T-cell (primary cell): ENCODE measurements at regions not wholly inside any gene's neighbourhood (a gene's known extent, or its start where the extent isn't known, plus 50 kb on each side); places are given as distances from the start of the nearest gene placed in this dataset.
A peak's percentile ranks its signal among the peaks of the same experiment; 100 is the strongest.

Experiments used
- ATAC-seq, 4 experiments: fragments of 200-7000 bp in 3 of 4; fragments of 150-1000 bp in 1 of 4; cut with Tn5 transposase; replicated peaks in 1 of 4; 1 replicate in 3 of 4; 2 replicates in 1 of 4; pipeline ENCODE4 v1.10.0; 2021; ENCODE audit warnings: moderate library complexity in 3 of 4, mild to moderate bottlenecking in 2 of 4, moderate number of reproducible peaks in 1 of 4
- CTCF ChIA-PET, 2 donors: fragments of 300-600 bp; sonication (Branson Sonifier 250); formaldehyde crosslinking; loops; one replicate each; lab custom pipeline; 2022; ENCODE audit warnings: antibody characterized with exemption in 2 of 2; lab: Charles Lee
- POLR2A ChIA-PET, 2 donors: fragments of 300-600 bp; sonication (Branson Sonifier 250); formaldehyde crosslinking; loops; one replicate each; lab custom pipeline; 2022; ENCODE audit warnings: antibody characterized with exemption in 2 of 2; lab: Charles Lee
- DNase-seq, 35 experiments: peaks; one replicate each; pipeline versions ENCODE4 v3.0.0 to v3.0.0-alpha.2; 2013 to 2023
- H3K27ac ChIP-seq: one replicate; pipeline ENCODE4 v1.5.1; 2013; ENCODE audit warnings: low read length
- H3K27me3 ChIP-seq, 2 experiments: replicated peaks in 1 of 2; 1 replicate in 1 of 2; 2 replicates in 1 of 2; pipeline versions ENCODE4 v1.6.1 to v1.7.0; 2013; ENCODE audit warnings: low read length in 1 of 2, mixed read lengths in 1 of 2; ENCODE audit not compliant: control insufficient read depth in 2 of 2, insufficient read depth in 2 of 2; ENCODE audit errors: extremely low read depth in 1 of 2
- H3K36me3 ChIP-seq, 2 donors: 1 replicate in 1 of 2; 2 replicates in 1 of 2; pipeline versions ENCODE4 v1.6.1 to v1.7.0; 2013; ENCODE audit warnings: low read length in 1 of 2; ENCODE audit not compliant: control insufficient read depth in 2 of 2, insufficient read depth in 1 of 2; ENCODE audit errors: extremely low read depth in 1 of 2
- H3K4me1 ChIP-seq, 2 experiments: 1 replicate in 1 of 2; 2 replicates in 1 of 2; pipeline versions ENCODE4 v1.6.1 to v1.7.0; 2013; ENCODE audit warnings: low read length in 2 of 2, mixed read lengths in 1 of 2; ENCODE audit not compliant: insufficient read depth in 2 of 2, control insufficient read depth in 1 of 2; ENCODE audit errors: extremely low read depth in 1 of 2
- H3K4me3 ChIP-seq, 2 donors: 1 replicate in 1 of 2; 2 replicates in 1 of 2; pipeline versions ENCODE4 v1.5.1 to v1.7.0; 2013; ENCODE audit warnings: mild to moderate bottlenecking in 2 of 2, low read length in 1 of 2, moderate library complexity in 1 of 2; ENCODE audit not compliant: control insufficient read depth in 1 of 2; ENCODE audit errors: extremely low read depth in 1 of 2
- H3K9me3 ChIP-seq: 2 replicates; pipeline ENCODE4 v1.7.0; 2013
- H3K27ac Mint-ChIP-seq, 2 donors: one replicate each; pipeline ENCODE4 v1.8.0; 2020 to 2021; ENCODE audit warnings: mild to moderate bottlenecking in 2 of 2, mixed read lengths in 2 of 2
- H3K27me3 Mint-ChIP-seq, 2 donors: one replicate each; pipeline ENCODE4 v1.8.0; 2021 to 2022; ENCODE audit warnings: mixed read lengths in 2 of 2
- H3K36me3 Mint-ChIP-seq: one replicate; pipeline ENCODE4 v1.8.0; 2021; ENCODE audit warnings: mixed read lengths
- H3K4me1 Mint-ChIP-seq, 3 donors: one replicate each; pipeline ENCODE4 v1.8.0; 2020 to 2022; ENCODE audit warnings: mixed read lengths in 3 of 3, mild to moderate bottlenecking in 1 of 3
- H3K4me3 Mint-ChIP-seq, 3 donors: one replicate each; pipeline ENCODE4 v1.8.0; 2020 to 2022; ENCODE audit warnings: mild to moderate bottlenecking in 3 of 3, mixed read lengths in 3 of 3, moderate library complexity in 3 of 3
- H3K9me3 Mint-ChIP-seq, 3 donors: one replicate each; pipeline ENCODE4 v1.8.0; 2020 to 2022; ENCODE audit warnings: mixed read lengths in 3 of 3
- WGBS: methylation state at CpG from one replicate; pipeline ENCODE4 v1.1.5; 2013; ENCODE audit warnings: missing lambda C conversion rate; ENCODE audit not compliant: insufficient coverage; 5-methylcytosine and 5-hydroxymethylcytosine counted together

DNA sequence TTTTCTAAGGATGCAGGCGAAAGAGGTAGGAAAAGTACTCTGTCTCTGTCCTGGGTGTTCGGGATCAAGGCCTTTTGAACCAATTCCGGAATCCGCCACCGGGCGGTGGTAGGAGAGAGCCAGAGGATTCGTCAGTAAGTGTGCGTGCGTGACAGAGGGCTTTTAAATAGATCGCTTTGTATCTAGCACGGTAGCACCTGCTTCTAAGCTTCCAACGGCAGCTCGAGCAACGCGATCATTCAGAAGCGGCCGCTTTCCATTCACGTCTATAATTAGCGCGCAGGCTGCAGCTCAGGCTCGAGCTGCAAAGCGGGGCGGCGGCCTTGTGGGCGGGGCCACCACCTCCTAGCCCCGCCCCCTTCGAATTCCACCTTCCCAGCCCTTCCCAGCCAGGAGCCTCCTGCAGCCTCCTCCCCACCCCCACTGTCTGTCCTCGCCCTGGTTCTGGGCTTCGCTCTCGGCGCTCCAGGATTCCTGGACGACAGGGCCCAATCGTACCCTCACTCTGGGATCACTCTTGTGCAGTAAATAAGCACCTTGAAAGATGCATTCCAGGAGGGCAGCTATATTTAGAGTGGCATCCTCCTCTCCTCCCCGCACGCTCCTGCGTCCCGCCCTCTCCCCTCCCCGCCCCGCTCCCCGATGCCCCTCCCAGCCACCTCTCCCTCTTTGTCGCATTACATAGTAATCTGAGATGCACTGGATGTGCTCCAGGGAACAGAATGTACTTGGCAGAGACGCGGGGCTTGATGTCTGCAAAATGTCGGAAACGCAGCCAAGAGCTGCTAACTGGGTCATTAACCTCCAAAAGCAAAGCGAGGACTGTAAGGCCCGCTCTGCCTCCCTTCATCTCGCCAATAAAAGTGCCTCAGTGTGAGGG is 224.1 kb upstream of the TPRG1 start:
- Mint-ChIP-seq H3K9me3 (no peaks in the 10 kb centered on the region), H3K4me1 (peaks cover 0 to 7% (median 5%) of the 10 kb centered on the region in 3 donors), H3K4me3 (peak overlapping the region in 1 of 3 donors; percentile 39), H3K27me3 (peaks cover 13 to 15% of the 10 kb centered on the region in 2 donors), H3K36me3 (no peaks in the 10 kb centered on the region), H3K27ac (no peak overlapping the region)
- no peaks in the 10 kb centered on the region for H3K9me3 ChIP-seq
- ATAC-seq (peak in 2 of 4 experiments; percentile 29 to 47), DNase-seq (peak in 3 of 35 experiments; percentile 2 to 12 (median 4))
- H3K27ac ChIP-seq: no peak overlapping the region
- peaks cover 0 to 26% of the 10 kb centered on the region in 2 experiments for H3K27me3 ChIP-seq
- WGBS: 36% methylated on average over 34 of the region's 48 CpGs
- ChIA-PET POLR2A (no interaction called here), CTCF (interaction anchor here in 1 of 2 donors (0.6 to 0.8 kb wide), 2 partner anchors 748 to 1146 kb away, joined by 3 read pairs; no protein-coding TSS in a partner anchor)
- no peaks in the 10 kb centered on the region for H3K36me3 ChIP-seq
- peak overlapping the region in 1 of 2 donors; percentile 71 for H3K4me3 ChIP-seq
- peaks cover 0 to 6% of the 10 kb centered on the region in 2 experiments for H3K4me1 ChIP-seq

DNA sequence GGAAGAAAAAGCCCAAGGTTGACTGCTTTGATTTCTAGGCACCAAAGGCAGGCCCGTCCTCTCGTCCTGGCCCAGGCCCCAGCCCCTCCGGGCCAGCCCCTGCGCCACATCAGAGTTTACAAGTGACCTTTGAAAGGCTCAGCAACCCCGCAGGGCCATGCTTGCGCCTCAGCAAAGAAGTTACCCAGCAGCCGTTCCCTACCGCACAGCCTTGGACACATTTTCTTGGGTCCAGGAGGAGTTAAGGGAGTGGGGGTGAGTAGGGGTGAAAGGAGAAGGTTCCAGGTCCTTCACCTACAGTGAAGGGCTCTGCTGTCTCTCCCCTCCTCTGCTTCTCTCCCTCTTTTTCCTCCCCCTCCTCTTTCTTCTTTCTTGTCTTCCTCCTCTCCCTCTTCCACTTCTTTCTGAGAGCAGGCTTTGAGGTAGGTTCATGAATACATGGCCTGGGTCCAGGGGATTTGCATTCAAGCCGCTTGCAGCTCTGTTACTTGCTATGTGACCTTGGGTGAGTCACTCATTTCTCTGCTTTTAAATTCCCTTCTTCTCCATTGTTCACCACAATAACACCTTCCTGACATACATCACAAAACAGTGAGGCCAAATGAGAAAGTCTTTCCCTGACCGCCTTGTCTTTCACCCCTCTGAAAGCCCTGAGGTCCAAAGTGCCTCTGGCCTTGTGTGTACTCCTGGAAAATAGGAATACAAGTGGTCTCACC is 223.3 kb upstream of the TPRG1 start:
- no peaks in the 10 kb centered on the region for H3K9me3 ChIP-seq
- H3K36me3 ChIP-seq: no peaks in the 10 kb centered on the region
- peak overlapping the region in 1 of 3 donors; percentile 39 for H3K4me3 Mint-ChIP-seq
- peaks cover 10 to 15% of the 10 kb centered on the region in 2 donors for H3K27me3 Mint-ChIP-seq
- ChIA-PET CTCF (interaction anchor here in 1 of 2 donors (1.3 kb wide), 1 partner anchor 1207 kb away, joined by 3 read pairs; no protein-coding TSS in a partner anchor), POLR2A (no interaction called here)
- H3K27ac ChIP-seq: no peak overlapping the region
- H3K4me1 Mint-ChIP-seq: peaks cover 0 to 7% (median 5%) of the 10 kb centered on the region in 3 donors
- no peak overlapping the region for H3K4me3 ChIP-seq
- 97% methylated on average over 5 of the region's 10 CpGs for WGBS
- H3K27ac Mint-ChIP-seq: no peak overlapping the region
- no peaks in the 10 kb centered on the region for H3K9me3 Mint-ChIP-seq
- no peak for DNase-seq
- no peaks in the 10 kb centered on the region for H3K36me3 Mint-ChIP-seq
- ATAC-seq: no peak
- H3K27me3 ChIP-seq: peaks cover 0 to 26% of the 10 kb centered on the region in 2 experiments
- peaks cover 0 to 6% of the 10 kb centered on the region in 2 experiments for H3K4me1 ChIP-seq

DNA sequence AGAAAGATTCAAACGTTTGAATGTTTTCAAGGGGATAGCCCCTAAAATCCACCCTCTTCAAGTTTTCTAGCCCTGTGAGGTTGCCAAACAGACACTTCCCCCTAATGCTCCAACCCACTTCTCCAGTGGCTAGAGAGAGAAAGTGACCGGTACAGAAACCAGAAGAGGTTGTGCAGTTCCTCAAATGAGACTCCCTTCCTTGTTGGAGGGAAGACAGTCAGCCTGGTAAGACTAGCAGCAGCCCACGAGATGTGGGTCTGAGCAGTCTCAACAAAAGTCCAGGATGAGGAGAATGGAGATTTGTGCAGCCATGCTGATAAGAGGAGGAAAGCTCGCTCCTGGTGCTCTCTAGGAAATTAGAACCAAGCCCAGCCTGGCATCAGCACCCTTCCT is 222.8 kb upstream of the TPRG1 start:
- Mint-ChIP-seq H3K36me3 (no peaks in the 10 kb centered on the region), H3K4me3 (no peak overlapping the region), H3K27ac (no peak overlapping the region), H3K27me3 (peaks cover 10 to 15% of the 10 kb centered on the region in 2 donors), H3K9me3 (no peaks in the 10 kb centered on the region), H3K4me1 (peaks cover 0 to 7% (median 5%) of the 10 kb centered on the region in 3 donors)
- H3K36me3 ChIP-seq: no peaks in the 10 kb centered on the region
- H3K4me1 ChIP-seq: peaks cover 0 to 6% of the 10 kb centered on the region in 2 experiments
- ChIA-PET POLR2A (no interaction called here), CTCF (interaction anchor here in 1 of 2 donors (1.3 kb wide), 1 partner anchor 1208 kb away, joined by 3 read pairs; no protein-coding TSS in a partner anchor)
- no peak overlapping the region for H3K27ac ChIP-seq
- ATAC-seq (no peak), DNase-seq (peak in 1 of 35 experiments; percentile 10)
- no peak overlapping the region for H3K4me3 ChIP-seq
- H3K27me3 ChIP-seq: peaks cover 0 to 26% of the 10 kb centered on the region in 2 experiments
- 100% methylated on average over 1 of the region's 4 CpGs for WGBS
- no peaks in the 10 kb centered on the region for H3K9me3 ChIP-seq

DNA sequence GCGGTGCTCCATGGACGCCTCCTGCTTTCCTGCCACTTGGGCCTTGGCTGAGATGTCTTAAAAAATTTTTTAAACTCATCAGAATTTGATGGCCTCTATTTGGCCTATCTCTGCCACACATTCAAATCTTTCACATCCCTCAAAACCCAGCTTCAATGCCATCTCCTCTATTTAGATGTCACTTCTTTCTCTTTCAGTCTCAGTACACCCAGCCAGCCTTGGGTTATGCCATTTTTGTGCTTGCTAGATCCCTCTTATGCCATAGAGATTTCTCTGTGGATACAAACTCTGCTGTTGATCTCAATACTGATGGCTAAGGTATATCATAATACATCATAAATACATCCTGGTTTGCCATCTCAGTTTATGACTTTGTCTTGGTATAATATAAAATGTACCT is 222.3 kb upstream of the TPRG1 start:
- Mint-ChIP-seq H3K9me3 (no peaks in the 10 kb centered on the region), H3K36me3 (no peaks in the 10 kb centered on the region), H3K4me3 (no peak overlapping the region), H3K4me1 (peaks cover 0 to 7% (median 5%) of the 10 kb centered on the region in 3 donors), H3K27me3 (peaks cover 10 to 15% of the 10 kb centered on the region in 2 donors), H3K27ac (no peak overlapping the region)
- Histone ChIP-seq H3K9me3 (no peaks in the 10 kb centered on the region), H3K4me1 (peaks cover 0 to 6% of the 10 kb centered on the region in 2 experiments), H3K27me3 (peaks cover 0 to 26% of the 10 kb centered on the region in 2 experiments), H3K4me3 (no peak overlapping the region), H3K36me3 (no peaks in the 10 kb centered on the region), H3K27ac (no peak overlapping the region)
- DNase-seq: no peak
- CTCF ChIA-PET: interaction anchor here in 1 of 2 donors (1.3 kb wide), 1 partner anchor 1208 kb away, joined by 3 read pairs; no protein-coding TSS in a partner anchor
- no peak for ATAC-seq
- no CpG with 5 or more reads among the region's 2 CpGs for WGBS
- POLR2A ChIA-PET: no interaction called here

DNA sequence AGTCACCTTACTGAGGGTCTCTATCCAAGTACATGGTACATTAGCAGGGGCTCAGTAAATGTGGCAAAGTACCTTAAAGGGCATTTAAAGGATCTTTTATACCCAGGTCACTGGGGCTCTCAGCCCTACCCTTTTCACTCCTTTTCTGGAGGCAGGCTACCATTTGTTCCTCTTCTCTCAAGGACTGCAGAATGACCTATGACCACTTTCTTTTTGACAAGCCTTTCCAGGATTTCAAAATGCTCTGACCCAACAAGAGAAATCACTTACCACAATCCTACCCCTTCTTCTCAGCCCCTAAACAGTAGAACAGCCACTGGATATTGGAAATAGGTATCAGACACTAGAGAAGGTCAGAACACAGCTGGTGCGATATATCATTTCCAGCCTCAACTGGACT is 221.8 kb upstream of the TPRG1 start:
- ChIA-PET CTCF (interaction anchor here in 1 of 2 donors (1.3 to 2.2 kb wide), 2 partner anchors 10 to 1209 kb away, joined by 3 to 5 read pairs; no protein-coding TSS in a partner anchor), POLR2A (no interaction called here)
- ATAC-seq (no peak), DNase-seq (no peak)
- Histone ChIP-seq H3K27ac (no peak overlapping the region), H3K4me3 (no peak overlapping the region), H3K4me1 (peaks cover 0 to 6% of the 10 kb centered on the region in 2 experiments), H3K9me3 (no peaks in the 10 kb centered on the region), H3K36me3 (no peaks in the 10 kb centered on the region), H3K27me3 (peaks cover 0 to 24% of the 10 kb centered on the region in 2 experiments)
- WGBS: 100% methylated on average over 1 of the region's 1 CpG
- Mint-ChIP-seq H3K27ac (no peak overlapping the region), H3K4me1 (peaks cover 0 to 9% (median 5%) of the 10 kb centered on the region in 3 donors), H3K27me3 (peaks cover 10 to 14% of the 10 kb centered on the region in 2 donors), H3K36me3 (no peaks in the 10 kb centered on the region), H3K9me3 (no peaks in the 10 kb centered on the region), H3K4me3 (no peak overlapping the region)
